Dedifferentiated amniotic fluid mesenchymal stem cell (primary cell): ENCODE measurements at regions not wholly inside any gene's neighbourhood (a gene's known extent, or its start where the extent isn't known, plus 50 kb on each side); places are given as distances from the start of the nearest gene placed in this dataset.

ENCODE experiments used
- DNase-seq: peaks from one replicate; pipeline ENCODE4 v3.0.0-alpha.2; 2016; ENCODE audit errors: extremely low spot score

DNA sequence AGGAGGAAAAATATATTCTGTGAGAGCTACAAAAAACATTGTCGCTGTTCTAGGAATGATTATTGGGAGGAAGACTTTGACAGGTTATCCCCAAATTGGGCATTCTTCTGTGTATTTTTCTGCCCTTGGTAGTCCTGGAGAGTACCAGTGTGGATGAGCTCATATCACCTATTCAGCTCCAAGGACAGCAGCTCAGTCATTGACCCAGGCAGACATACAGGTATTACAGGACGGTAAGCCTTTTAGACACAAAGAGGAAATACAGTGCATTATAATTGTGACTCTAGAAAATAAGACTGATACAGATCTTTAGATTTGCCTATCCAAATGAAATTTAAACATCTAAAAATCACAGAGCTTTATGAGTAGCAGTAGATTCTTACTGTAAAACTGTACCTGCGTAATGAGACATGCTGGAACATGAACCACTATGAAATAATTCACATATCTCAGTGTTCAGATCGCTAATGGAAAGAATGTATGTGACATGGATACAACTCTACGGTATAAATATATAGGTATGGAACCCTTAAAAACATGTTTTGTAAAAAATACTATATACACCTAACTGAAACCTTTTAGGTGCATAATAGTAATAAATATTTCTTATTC lies 56.0 kb downstream of the PLK2 start:
- DNase-seq, result no peak

GRCh38 chr5:58401701-58402100 lies 58.2 kb downstream of the PLK2 start:
- no peak for DNase-seq

- no peak for DNase-seq
These were observed 59.1 kb downstream of the PLK2 start for GRCh38 chr5:58400737-58401136.

GRCh38 chr5:58399951-58400350 lies 59.9 kb downstream of the PLK2 start:
- DNase-seq, result no peak

DNA sequence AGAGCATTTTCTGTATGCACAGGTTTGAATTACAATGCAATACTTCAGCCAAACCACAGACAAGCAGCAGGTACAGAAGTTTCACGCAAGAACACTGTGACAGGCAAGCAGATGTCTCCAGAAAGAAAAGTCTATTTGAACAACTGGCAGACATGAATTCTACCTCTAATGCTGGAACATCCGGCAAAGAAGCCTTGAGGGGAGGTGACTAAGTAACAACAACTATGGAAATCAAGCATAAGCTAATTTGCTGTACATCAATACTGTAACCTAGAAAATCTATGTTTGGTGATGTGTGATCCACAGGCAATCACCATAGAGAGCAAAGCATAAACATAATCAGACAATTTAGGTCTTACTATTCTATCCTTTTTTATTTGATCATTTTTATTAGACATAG lies 65.5 kb downstream of the PLK2 start:
- DNase-seq, result no peak

GRCh38 chr5:58393716-58394115 lies 66.2 kb downstream of the PLK2 start:
- no peak for DNase-seq

GRCh38 chr5:58392496-58392895 lies 67.4 kb downstream of the PLK2 start:
- no peak for DNase-seq

DNA sequence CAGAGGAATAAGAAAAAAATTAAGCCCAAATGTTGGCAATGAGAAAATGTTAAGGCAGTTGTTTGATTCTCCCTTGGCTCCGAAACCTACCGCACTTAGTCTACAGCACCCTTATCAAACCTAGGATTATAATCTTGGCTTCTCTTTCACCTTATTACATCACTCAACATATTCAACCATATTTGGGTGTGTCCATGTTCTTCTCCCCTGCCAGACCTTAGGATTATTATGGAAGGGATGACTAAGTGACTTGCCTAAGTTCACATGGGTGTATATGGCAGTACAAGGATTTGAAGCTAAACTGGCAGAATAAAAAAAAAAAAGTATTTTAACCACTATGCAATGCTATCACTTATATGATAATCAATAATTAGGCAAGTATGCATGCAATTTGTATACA lies 76.4 kb downstream of the PLK2 start:
- DNase-seq, result no peak

GRCh38 chr5:58382131-58382534 lies 77.8 kb downstream of the PLK2 start:
- DNase-seq, result no peak

DNA sequence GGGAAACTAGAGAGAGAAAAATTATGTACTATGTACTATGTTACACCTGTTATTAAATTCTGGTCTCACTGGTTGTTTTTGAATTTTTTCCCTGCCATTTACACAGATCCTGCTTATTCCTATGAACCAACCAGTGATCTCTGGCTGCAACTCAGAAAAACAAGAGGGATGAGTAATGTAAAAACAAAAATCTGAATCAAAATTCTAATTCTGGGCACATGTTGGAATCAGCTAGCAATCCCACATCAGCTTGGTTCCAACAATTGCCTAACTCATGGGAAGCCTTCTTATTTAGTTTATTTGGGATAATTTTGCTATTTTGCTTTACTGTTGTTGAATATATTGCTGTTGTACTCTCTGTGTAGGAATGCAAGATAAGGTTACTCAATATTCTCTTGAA lies 78.3 kb downstream of the PLK2 start:
- no peak for DNase-seq

GRCh38 chr5:58380655-58381054 lies 79.2 kb downstream of the PLK2 start:
- DNase-seq, result no peak

GRCh38 chr5:58378613-58379390 lies 81.1 kb downstream of the PLK2 start:
- no peak for DNase-seq

- DNase-seq, result no peak
These were observed 89.3 kb downstream of the PLK2 start for GRCh38 chr5:58370606-58371005.

DNA sequence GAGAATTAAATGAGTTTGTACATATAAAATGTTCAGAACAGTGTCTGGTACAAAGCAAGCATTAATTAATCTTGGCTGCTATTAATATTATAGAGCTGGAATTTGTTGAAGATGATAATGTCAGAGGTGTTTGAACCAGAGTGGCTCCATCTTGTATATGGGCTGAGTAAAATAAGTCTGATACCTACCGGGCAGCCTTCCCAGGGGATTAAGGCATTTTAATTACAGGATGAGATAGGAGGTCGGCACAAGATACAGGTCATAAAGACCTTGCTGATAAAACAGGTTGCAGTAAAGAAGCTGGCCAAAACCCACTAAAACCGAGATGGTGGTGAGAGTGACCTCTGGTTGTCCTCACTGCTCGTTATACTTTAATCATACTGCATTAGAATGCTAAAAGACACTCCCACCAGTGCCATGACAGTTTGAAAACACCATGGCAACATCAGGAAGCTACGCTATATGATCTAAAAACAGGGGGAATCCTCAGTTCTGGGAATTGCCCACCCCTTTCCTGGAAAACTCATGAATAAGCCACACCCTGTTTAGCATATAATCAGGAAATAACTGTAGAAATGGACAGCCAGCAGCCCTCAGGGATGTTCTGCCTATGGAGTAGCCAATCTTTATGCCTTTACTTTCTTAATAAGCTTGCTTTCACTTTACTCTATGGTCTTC lies 90.2 kb downstream of the PLK2 start:
- DNase-seq, result no peak

DNA sequence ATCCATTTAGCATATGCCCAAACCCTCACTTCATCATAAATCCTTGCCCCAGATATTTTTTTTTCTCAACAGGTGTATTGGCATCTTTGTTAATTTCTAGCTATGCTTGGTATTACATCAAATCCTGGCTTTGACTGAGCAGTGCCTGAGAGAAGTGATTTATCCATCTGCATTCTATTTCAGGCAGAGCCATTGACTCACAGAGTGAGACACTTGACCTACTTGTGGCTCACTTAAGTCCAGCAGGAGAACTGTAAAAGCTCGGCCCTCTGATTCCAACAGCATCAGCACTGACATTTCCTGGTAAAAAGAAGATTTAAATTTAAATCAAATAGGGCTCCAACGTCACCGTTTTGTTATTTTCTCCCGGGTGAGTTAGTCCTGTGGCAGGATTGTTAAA lies 93.4 kb downstream of the PLK2 start:
- DNase-seq, result no peak

GRCh38 chr5:58365791-58366190 lies 94.1 kb downstream of the PLK2 start:
- no peak for DNase-seq

DNA sequence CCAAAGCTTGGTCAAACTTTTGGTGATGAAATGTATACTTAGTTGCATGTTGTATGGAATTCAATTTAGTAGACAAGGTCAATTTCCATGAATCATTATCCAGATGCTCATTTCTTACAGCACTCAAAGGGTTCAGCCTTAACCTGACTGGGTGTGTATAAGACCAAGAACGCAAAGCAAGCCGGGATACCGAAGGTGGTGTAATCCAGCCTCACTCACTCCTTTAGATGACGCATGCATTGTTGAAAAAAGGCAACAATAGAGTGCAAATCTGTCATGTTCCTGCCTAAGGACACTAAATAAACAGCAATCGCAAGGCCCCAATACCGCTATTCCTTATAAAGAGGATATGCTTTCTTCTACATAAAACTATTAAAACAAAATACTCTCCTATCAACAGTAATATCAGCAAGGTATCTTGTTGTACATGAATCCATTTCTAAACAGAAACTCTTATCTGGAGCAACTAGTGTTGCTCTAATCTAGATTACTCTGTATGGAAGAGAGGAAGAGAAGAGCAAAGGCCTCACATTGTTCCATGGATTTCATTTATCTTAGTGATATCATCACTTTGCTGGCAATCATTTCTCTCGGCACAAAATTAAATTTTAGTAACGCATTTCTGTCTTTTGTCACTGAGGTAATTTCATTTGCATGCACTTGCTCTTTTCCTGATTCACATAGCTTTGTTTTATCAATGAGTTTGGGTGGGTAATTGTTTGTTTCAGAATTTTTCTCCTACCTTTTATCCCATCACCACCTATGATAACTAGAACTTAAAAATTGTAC lies 96.2 kb downstream of the PLK2 start:
- no peak for DNase-seq

DNA sequence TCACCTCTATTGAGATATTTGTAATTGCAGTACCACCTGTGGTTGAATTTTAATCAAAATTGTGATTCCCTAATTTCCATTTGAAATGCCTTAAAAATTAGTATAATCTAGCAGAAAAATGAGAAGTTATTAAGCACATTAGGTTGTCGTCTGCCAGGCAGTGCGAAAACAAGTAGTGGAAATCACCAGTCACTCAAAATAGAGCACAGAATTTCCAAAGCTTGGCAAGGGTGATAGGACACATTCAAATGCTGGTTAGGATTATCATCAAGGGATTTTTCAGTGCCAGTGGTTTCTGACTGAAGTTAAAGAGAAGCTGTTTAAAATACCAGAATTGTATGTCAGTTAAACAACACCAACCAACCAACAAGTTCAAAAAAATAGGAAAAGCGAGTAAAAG lies 97.8 kb downstream of the PLK2 start:
- no peak for DNase-seq

DNA sequence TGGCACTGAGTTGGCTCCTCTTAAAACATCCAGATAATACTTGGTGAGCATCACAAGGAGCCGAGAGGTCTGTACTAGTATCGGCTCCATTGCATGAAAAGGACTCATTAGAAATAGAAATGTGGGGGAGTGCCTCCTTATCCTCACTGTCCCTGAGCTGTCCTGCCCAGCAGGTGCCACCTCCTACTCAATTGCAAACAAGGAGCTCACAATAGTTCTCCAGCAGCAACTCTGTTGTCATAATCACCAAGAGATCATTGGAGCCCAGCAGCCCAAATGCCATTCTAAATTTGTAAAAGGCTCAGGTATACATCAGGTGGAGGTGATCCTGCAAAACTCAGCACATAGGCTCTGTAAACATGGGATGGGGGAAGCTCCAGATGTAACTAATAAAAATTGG lies 99.1 kb downstream of the PLK2 start:
- DNase-seq, result no peak

DNA sequence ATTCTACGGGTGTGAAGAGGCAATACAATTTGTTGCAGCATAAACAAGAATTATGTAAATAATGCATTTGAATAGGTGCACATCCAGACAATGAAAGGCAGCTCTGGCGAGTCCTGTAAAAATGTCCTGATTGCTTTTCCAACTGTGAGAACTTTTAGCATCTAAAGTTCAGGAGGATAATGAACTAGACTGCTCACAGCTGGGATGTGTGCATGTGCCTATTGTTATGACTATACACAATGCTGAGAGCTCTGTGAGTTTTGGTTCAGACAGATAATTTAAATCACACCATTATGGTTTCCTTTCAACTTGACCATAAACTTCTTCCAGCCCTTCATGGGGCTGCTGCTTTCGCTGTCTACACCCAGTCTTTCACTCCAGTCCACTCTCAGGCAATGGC lies 99.9 kb downstream of the PLK2 start:
- DNase-seq, result no peak

GRCh38 chr5:58358501-58359178 lies 101.2 kb downstream of the PLK2 start:
- no peak for DNase-seq
